IgD-negative memory B cell (primary cell): ENCODE measurements at regions not wholly inside any gene's neighbourhood (a gene's known extent, or its start where the extent isn't known, plus 50 kb on each side); places are given as distances from the start of the nearest gene placed in this dataset.
"Not testable (repeated sequence)": the region's sequence is repeated elsewhere in the genome, so short reads cannot be mapped to it uniquely, and the experiment has no call there.

Experiments
- H3K27ac Mint-ChIP-seq, 3 donors: one replicate each; pipeline ENCODE4 v1.8.0; 2020 to 2022; ENCODE audit warnings: mild to moderate bottlenecking in 3 of 3, mixed read lengths in 3 of 3, moderate library complexity in 1 of 3
- H3K27me3 Mint-ChIP-seq: one replicate; pipeline ENCODE4 v1.8.0; 2021; ENCODE audit warnings: mixed read lengths
- H3K36me3 Mint-ChIP-seq: one replicate; pipeline ENCODE4 v1.8.0; 2020; ENCODE audit warnings: mild to moderate bottlenecking, mixed read lengths
- H3K4me1 Mint-ChIP-seq, 3 donors: one replicate each; pipeline ENCODE4 v1.8.0; 2020 to 2022; ENCODE audit warnings: mixed read lengths in 3 of 3, mild to moderate bottlenecking in 1 of 3
- H3K4me3 Mint-ChIP-seq, 4 donors: one replicate each; pipeline ENCODE4 v1.8.0; 2020 to 2022; ENCODE audit warnings: mild to moderate bottlenecking in 4 of 4, mixed read lengths in 4 of 4, moderate library complexity in 3 of 4
- H3K9me3 Mint-ChIP-seq, 3 donors: one replicate each; pipeline ENCODE4 v1.8.0; 2020 to 2021; ENCODE audit warnings: mixed read lengths in 3 of 3, mild to moderate bottlenecking in 1 of 3

GRCh38 chr5:116872486-116872885, 297.9 kb upstream of the SEMA6A start:
- H3K4me1 Mint-ChIP-seq, result no peaks in the 10 kb centered on the region
- H3K9me3 Mint-ChIP-seq, result peaks cover 0 to 4% (median 2%) of the 10 kb centered on the region in 3 donors
- no peak overlapping the region for H3K4me3 Mint-ChIP-seq
- no peak overlapping the region for H3K27ac Mint-ChIP-seq
- peaks cover 1% of the 10 kb centered on the region for H3K27me3 Mint-ChIP-seq
- no peaks in the 10 kb centered on the region for H3K36me3 Mint-ChIP-seq

GRCh38 chr5:116867825-116868224, 293.2 kb upstream of the SEMA6A start:
- not testable (repeated sequence) for H3K9me3 Mint-ChIP-seq, H3K4me3 Mint-ChIP-seq, H3K27me3 Mint-ChIP-seq

GRCh38 chr5:116865651-116866050, 291.0 kb upstream of the SEMA6A start:
- Mint-ChIP-seq H3K27me3 (peaks cover 3% of the 10 kb centered on the region), H3K27ac (no peak overlapping the region), H3K36me3 (no peaks in the 10 kb centered on the region), H3K4me1 (no peaks in the 10 kb centered on the region), H3K9me3 (peaks cover 0 to 4% (median 0%) of the 10 kb centered on the region in 3 donors), H3K4me3 (no peak overlapping the region)

More at GRCh38 chr5:116867825-116868224, 293.2 kb upstream of the SEMA6A start:
- H3K36me3 Mint-ChIP-seq, H3K27ac Mint-ChIP-seq, H3K4me1 Mint-ChIP-seq: not testable (repeated sequence)

DNA sequence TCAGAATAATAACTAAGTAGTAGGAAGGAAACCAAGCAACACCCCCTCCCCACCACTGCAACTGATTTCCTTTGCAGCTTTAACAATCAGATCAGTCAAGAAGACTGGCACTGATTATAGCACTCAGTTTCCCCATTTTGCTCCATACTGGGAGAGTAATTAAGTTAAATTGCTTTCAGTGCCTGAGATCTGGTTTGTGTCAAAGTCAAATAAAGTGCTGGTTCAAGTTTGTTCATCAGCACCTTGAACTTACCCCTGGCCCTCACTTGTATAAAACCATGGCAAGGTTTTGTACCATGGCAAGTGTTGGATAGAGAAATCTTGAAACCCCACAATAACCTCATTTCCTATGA, 290.2 kb upstream of the SEMA6A start:
- no peak overlapping the region for H3K4me3 Mint-ChIP-seq
- H3K36me3 Mint-ChIP-seq, result no peaks in the 10 kb centered on the region
- H3K4me1 Mint-ChIP-seq, result no peaks in the 10 kb centered on the region
- H3K27ac Mint-ChIP-seq, result no peak overlapping the region
- peaks cover 3% of the 10 kb centered on the region for H3K27me3 Mint-ChIP-seq
- peaks cover 0 to 1% (median 0%) of the 10 kb centered on the region in 3 donors for H3K9me3 Mint-ChIP-seq

- Mint-ChIP-seq H3K4me1 (no peaks in the 10 kb centered on the region), H3K36me3 (no peaks in the 10 kb centered on the region), H3K9me3 (no peaks in the 10 kb centered on the region), H3K27ac (no peak overlapping the region), H3K27me3 (peaks cover 3% of the 10 kb centered on the region), H3K4me3 (no peak overlapping the region)
Observed at GRCh38 chr5:116864157-116864837, 289.7 kb upstream of the SEMA6A start.

DNA sequence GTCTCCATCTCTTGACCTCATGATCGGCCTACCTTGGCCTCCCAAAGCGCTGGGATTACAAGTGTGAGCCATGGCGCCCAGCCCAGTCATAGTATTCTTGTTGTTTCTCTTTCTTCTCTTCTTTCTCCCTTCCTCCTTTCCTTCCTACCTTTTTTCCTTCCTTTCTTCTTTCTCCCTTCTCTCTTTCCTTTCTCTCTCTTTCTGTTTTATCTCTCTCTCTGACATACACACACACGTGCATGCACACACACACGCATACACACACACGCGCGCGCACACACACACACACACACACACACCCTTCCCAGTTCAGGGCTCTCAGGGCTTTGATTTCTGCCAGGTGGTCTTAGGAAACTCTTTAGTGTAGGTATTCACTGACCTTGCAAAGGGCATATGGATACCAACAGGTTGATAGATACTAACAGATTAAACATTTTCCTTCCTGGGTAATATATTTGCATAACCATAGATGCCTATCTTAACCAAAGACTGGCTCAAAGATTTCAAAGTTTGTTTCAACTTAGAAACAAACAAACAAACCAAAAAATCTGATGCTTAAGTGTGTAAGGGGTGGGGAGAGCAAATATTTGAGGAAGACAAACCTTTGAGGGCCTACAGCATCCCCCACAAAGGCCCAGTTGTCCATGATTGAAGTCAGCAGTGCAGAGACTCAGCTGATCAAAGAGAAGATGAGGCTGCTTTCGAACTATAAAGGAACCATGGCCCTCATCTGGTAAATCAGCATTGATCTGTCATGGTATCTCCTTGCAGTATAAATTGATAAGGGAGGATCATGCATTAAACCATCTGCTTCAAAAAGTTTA, 288.2 kb upstream of the SEMA6A start:
- no peaks in the 10 kb centered on the region for H3K9me3 Mint-ChIP-seq
- no peak overlapping the region for H3K4me3 Mint-ChIP-seq
- no peak overlapping the region for H3K27ac Mint-ChIP-seq
- H3K4me1 Mint-ChIP-seq, result no peaks in the 10 kb centered on the region
- peaks cover 3% of the 10 kb centered on the region for H3K27me3 Mint-ChIP-seq
- H3K36me3 Mint-ChIP-seq, result no peaks in the 10 kb centered on the region

GRCh38 chr5:116861666-116862065, 287.0 kb upstream of the SEMA6A start:
- H3K36me3 Mint-ChIP-seq, result no peaks in the 10 kb centered on the region
- H3K4me1 Mint-ChIP-seq, result no peaks in the 10 kb centered on the region
- no peak overlapping the region for H3K4me3 Mint-ChIP-seq
- peaks cover 3% of the 10 kb centered on the region for H3K27me3 Mint-ChIP-seq
- H3K9me3 Mint-ChIP-seq, result no peaks in the 10 kb centered on the region
- H3K27ac Mint-ChIP-seq, result no peak overlapping the region

- Mint-ChIP-seq H3K36me3 (no peaks in the 10 kb centered on the region), H3K27me3 (peaks cover 3% of the 10 kb centered on the region), H3K4me3 (no peak overlapping the region), H3K9me3 (no peaks in the 10 kb centered on the region), H3K27ac (no peak overlapping the region), H3K4me1 (no peaks in the 10 kb centered on the region)
Observed at GRCh38 chr5:116861097-116861496, 286.5 kb upstream of the SEMA6A start.

DNA sequence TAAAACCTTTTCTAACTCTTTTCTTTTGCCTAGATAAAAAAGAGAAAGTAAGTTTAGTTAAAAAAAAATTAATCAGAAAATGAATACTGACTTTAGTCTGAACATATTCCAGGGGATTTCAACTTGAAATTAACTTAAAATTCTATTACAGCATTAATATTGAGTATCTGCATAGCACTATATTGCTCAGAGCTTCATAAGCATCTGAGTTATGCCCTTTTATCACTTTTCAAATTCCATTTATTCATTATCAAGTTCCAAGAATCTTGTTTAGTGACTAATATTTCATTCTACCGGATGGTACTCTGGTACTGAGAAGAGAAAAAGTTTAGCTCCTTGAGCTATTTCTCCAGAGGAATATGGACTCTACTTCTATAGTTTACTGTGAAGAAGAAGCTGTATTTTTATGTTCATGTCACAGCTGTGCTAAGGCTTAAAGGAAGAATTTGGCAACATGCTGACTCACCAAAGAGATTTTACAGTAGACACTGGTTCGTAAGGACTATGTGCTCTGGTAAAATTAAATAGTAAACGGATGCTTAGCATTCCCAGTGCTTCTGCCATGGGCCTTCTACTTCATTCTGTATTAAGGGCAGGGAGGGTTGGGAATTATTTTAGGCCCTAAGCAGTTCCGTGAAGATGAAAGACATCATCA, 285.2 kb upstream of the SEMA6A start:
- H3K9me3 Mint-ChIP-seq, result no peaks in the 10 kb centered on the region
- H3K4me3 Mint-ChIP-seq, result no peak overlapping the region
- no peaks in the 10 kb centered on the region for H3K36me3 Mint-ChIP-seq
- no peaks in the 10 kb centered on the region for H3K4me1 Mint-ChIP-seq
- H3K27me3 Mint-ChIP-seq, result peaks cover 1% of the 10 kb centered on the region
- H3K27ac Mint-ChIP-seq, result no peak overlapping the region

GRCh38 chr5:116858705-116859333, 284.2 kb upstream of the SEMA6A start:
- no peaks in the 10 kb centered on the region for H3K36me3 Mint-ChIP-seq
- no peak overlapping the region for H3K4me3 Mint-ChIP-seq
- H3K27ac Mint-ChIP-seq, result no peak overlapping the region
- H3K4me1 Mint-ChIP-seq, result no peaks in the 10 kb centered on the region
- peaks cover 1% of the 10 kb centered on the region for H3K27me3 Mint-ChIP-seq
- H3K9me3 Mint-ChIP-seq, result no peaks in the 10 kb centered on the region

GRCh38 chr5:116858020-116858419, 283.4 kb upstream of the SEMA6A start:
- H3K27ac Mint-ChIP-seq, H3K9me3 Mint-ChIP-seq, H3K4me1 Mint-ChIP-seq: not testable (repeated sequence)

GRCh38 chr5:116856271-116856670, 281.6 kb upstream of the SEMA6A start:
- Mint-ChIP-seq H3K27ac (no peak overlapping the region), H3K4me3 (no peak overlapping the region), H3K9me3 (no peaks in the 10 kb centered on the region), H3K27me3 (peaks cover 1% of the 10 kb centered on the region), H3K36me3 (no peaks in the 10 kb centered on the region), H3K4me1 (peaks cover 0 to 1% (median 0%) of the 10 kb centered on the region in 3 donors)

More at GRCh38 chr5:116858020-116858419, 283.4 kb upstream of the SEMA6A start:
- H3K27me3 Mint-ChIP-seq, H3K36me3 Mint-ChIP-seq, H3K4me3 Mint-ChIP-seq: not testable (repeated sequence)

DNA sequence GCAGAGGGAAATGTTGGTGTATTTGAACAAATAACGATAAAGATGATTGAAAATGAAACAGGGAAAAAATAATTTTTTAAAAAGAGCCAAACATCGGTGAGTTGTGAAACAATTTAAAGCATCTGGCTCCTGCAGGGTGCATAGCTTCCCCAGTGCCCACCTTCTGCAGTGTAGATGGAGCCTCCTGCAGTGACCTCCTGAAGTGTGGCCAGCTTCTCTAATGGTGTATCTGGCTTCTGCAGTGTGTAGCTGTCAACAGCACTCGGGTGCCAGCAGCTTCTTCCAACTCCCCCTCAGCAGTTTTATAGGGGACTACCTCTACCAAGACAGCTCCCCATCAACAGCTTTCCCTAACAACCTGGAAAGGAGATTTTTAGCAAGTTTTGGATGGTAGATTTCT, 279.4 kb upstream of the SEMA6A start:
- Mint-ChIP-seq H3K36me3 (no peaks in the 10 kb centered on the region), H3K27me3 (no peaks in the 10 kb centered on the region), H3K4me3 (no peak overlapping the region), H3K4me1 (peaks cover 0 to 3% (median 0%) of the 10 kb centered on the region in 3 donors), H3K9me3 (peaks cover 0 to 2% (median 0%) of the 10 kb centered on the region in 3 donors), H3K27ac (no peak overlapping the region)

GRCh38 chr5:116848954-116849581, 274.4 kb upstream of the SEMA6A start:
- H3K9me3 Mint-ChIP-seq, result peaks cover 0 to 3% (median 0%) of the 10 kb centered on the region in 3 donors
- H3K27me3 Mint-ChIP-seq, result peaks cover 3% of the 10 kb centered on the region
- no peak overlapping the region for H3K4me3 Mint-ChIP-seq
- peaks cover 2% of the 10 kb centered on the region for H3K36me3 Mint-ChIP-seq
- H3K27ac Mint-ChIP-seq, result no peak overlapping the region
- peaks cover 0 to 3% (median 0%) of the 10 kb centered on the region in 3 donors for H3K4me1 Mint-ChIP-seq

GRCh38 chr5:116847960-116848359, 273.3 kb upstream of the SEMA6A start:
- Mint-ChIP-seq H3K4me1 (peaks cover 0 to 2% (median 0%) of the 10 kb centered on the region in 3 donors), H3K4me3 (no peak overlapping the region), H3K9me3 (peaks cover 0 to 3% (median 0%) of the 10 kb centered on the region in 3 donors), H3K27ac (no peak overlapping the region), H3K36me3 (peaks cover 2% of the 10 kb centered on the region), H3K27me3 (peaks cover 3% of the 10 kb centered on the region)
